ENCODE measurements at regions not wholly inside any gene's neighbourhood (a gene's known extent, or its start where the extent isn't known, plus 50 kb on each side); places are given as distances from the start of the nearest gene placed in this dataset.
"Not testable (repeated sequence)": the region's sequence is repeated elsewhere in the genome, so short reads cannot be mapped to it uniquely, and the experiment has no call there.

DNA sequence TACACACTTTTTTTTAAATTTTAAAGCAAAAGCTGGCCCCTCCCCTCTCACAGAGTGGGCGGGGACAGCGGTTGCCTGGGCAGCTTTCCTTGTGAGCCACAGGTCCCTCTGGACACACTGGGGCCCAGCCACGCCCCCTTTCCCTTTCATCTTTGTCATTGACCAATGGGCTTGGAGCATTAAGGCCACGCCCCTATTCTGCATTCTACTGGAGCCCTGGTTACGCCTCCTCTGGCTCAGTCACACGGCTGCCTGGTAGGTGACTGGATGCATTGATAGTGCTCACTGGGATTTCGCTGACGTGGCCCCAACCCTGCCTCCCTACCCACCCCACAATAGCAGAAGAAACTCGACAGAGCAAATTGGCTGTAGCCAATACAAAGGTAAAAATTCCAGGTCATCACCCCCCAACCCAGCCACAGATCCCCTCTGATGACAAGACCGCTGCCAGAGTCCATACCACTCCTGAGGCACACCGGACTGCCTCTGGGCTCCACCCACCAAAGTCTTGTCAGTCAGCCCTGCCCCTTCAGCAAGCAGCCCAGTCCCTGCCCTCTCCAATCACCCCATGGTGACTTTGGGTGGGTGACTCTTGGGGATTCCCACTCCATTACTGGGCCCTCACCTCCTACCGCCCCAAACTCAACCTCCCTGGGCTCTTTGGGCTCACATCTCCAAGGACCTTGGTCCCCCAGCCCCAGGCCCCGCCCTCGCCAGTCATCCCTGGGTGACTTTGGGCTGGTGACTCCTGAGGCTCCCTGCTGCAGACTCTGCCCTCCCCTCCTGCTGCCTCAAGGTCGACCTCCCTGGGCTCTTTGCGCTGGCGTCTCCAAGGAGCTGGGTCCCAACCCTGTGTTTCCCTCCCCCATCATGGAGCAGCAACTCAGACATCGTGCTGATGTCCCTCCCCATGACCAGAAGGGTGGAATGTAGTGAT, 112.2 kb upstream of the FAN1 start:
- Histone ChIP-seq H3K4ac (ENCODE audit: low read depth, low read length) (no peak overlapping the region), H2BK5ac (ENCODE audit: insufficient read length, low read length) (no peak overlapping the region), H3K79me1 (ENCODE audit: insufficient read depth, low read depth, low read length, poor library complexity, severe bottlenecking) (no peaks in the 10 kb centered on the region), H4K8ac (replicated peaks; ENCODE audit: insufficient read length, low read depth, low read length) (no peak overlapping the region), H3K9me3 (ENCODE audit: control insufficient read depth, low read depth, low read length) (no peaks in the 10 kb centered on the region), H2BK15ac (ENCODE audit: low read depth, low read length) (no peak overlapping the region), H3T11ph (ENCODE audit: low read length) (no peak overlapping the region), H2AK5ac (ENCODE audit: insufficient read length, low read length) (no peak overlapping the region), H4K91ac (ENCODE audit: insufficient read length, low read depth, low read length) (no peak overlapping the region), H3K9ac (ENCODE audit: extremely low read depth, insufficient read length, low read length) (no peak overlapping the region), H3K4me1 (ENCODE audit: insufficient read depth, low read length) (no peaks in the 10 kb centered on the region), H3K56ac (ENCODE audit: insufficient read length, low read depth, low read length) (no peak overlapping the region), H3K18ac (ENCODE audit: insufficient read length, low read depth, low read length) (no peak overlapping the region), H2AFZ (ENCODE audit: low read length) (no peak overlapping the region), H3K79me2 (ENCODE audit: insufficient read depth, low read length) (no peaks in the 10 kb centered on the region), H2BK12ac (ENCODE audit: insufficient read length, low read depth, low read length) (no peak overlapping the region), H2BK120ac (ENCODE audit: low read depth, low read length, poor library complexity, severe bottlenecking) (no peak overlapping the region), H4K5ac (ENCODE audit: insufficient read length, low read depth, low read length) (no peak overlapping the region), H3K4me2 (ENCODE audit: insufficient read depth, insufficient read length, low read length) (no peak overlapping the region), H3K23ac (ENCODE audit: insufficient read length, low read depth, low read length) (no peak overlapping the region), H3K27ac (ENCODE audit: insufficient read length, low read depth, low read length) (no peak overlapping the region), H2BK20ac (ENCODE audit: low read depth, low read length, poor library complexity, severe bottlenecking) (no peak overlapping the region), H3K23me2 (ENCODE audit: insufficient read length, low read depth, low read length, poor library complexity, severe bottlenecking) (no peaks in the 10 kb centered on the region), H4K20me1 (ENCODE audit: control insufficient read depth, insufficient read depth, insufficient read length) (no peaks in the 10 kb centered on the region), H3K27me3 (ENCODE audit: insufficient read depth, low read length) (no peaks in the 10 kb centered on the region), H3K14ac (ENCODE audit: insufficient read depth, low read length) (no peak overlapping the region)
- no peak for TF ChIP-seq CTCF (conservative IDR thresholded peaks at IDR 0.05)
- Mint-ChIP-seq H3K4me3 (no peak overlapping the region), H3K9me3 (no peaks in the 10 kb centered on the region), H3K27ac (no peak overlapping the region), H3K4me1 (peaks cover 13 to 19% of the 10 kb centered on the region in 2 experiments), H3K27me3 (ENCODE audit: low read depth) (no peaks in the 10 kb centered on the region; the same call in none of the 2 replicates), H3K36me3 (ENCODE audit: insufficient read depth in 1 of 3, low read depth in 3 of 3) (no peaks in the 10 kb centered on the region; a peak in 1 of 7 replicates)
- WGBS (ENCODE audit: extremely low coverage, insufficient read length, low lambda C conversion rate): no CpG with 5 or more reads among the region's 18 CpGs
- peak; percentile 68 for DNase-seq

GRCh38 chr15:30792843-30793242, 110.9 kb upstream of the FAN1 start:
- not testable (repeated sequence) for H3K56ac ChIP-seq (ENCODE audit: insufficient read length, low read depth, low read length); H3K79me2 ChIP-seq (ENCODE audit: insufficient read depth, low read length); H3K27ac ChIP-seq (ENCODE audit: insufficient read length, low read depth, low read length); H3K27ac Mint-ChIP-seq; H4K5ac ChIP-seq (ENCODE audit: insufficient read length, low read depth, low read length); H3K14ac ChIP-seq (ENCODE audit: insufficient read depth, low read length); DNase-seq; H3K23ac ChIP-seq (ENCODE audit: insufficient read length, low read depth, low read length); H3K36me3 Mint-ChIP-seq (ENCODE audit: insufficient read depth in 1 of 3, low read depth in 3 of 3); H3K9ac ChIP-seq (ENCODE audit: extremely low read depth, insufficient read length, low read length); H2BK5ac ChIP-seq (ENCODE audit: insufficient read length, low read length); H2BK20ac ChIP-seq (ENCODE audit: low read depth, low read length, poor library complexity, severe bottlenecking); H2BK12ac ChIP-seq (ENCODE audit: insufficient read length, low read depth, low read length); H2BK120ac ChIP-seq (ENCODE audit: low read depth, low read length, poor library complexity, severe bottlenecking); H2AFZ ChIP-seq (ENCODE audit: low read length); H2AK5ac ChIP-seq (ENCODE audit: insufficient read length, low read length); H4K20me1 ChIP-seq (ENCODE audit: control insufficient read depth, insufficient read depth, insufficient read length); H3K27me3 ChIP-seq (ENCODE audit: insufficient read depth, low read length); H3K18ac ChIP-seq (ENCODE audit: insufficient read length, low read depth, low read length); H4K8ac ChIP-seq (replicated peaks; ENCODE audit: insufficient read length, low read depth, low read length); H3K4me3 Mint-ChIP-seq; H3T11ph ChIP-seq (ENCODE audit: low read length); H3K4ac ChIP-seq (ENCODE audit: low read depth, low read length); H3K79me1 ChIP-seq (ENCODE audit: insufficient read depth, low read depth, low read length, poor library complexity, severe bottlenecking); H3K27me3 Mint-ChIP-seq (ENCODE audit: low read depth); H3K4me2 ChIP-seq (ENCODE audit: insufficient read depth, insufficient read length, low read length); H2BK15ac ChIP-seq (ENCODE audit: low read depth, low read length); H4K91ac ChIP-seq (ENCODE audit: insufficient read length, low read depth, low read length); H3K9me3 Mint-ChIP-seq; H3K4me1 ChIP-seq (ENCODE audit: insufficient read depth, low read length); H3K23me2 ChIP-seq (ENCODE audit: insufficient read length, low read depth, low read length, poor library complexity, severe bottlenecking); H3K9me3 ChIP-seq (ENCODE audit: control insufficient read depth, low read depth, low read length)
- no CpG with 5 or more reads among the region's 3 CpGs for WGBS (ENCODE audit: extremely low coverage, insufficient read length, low lambda C conversion rate)
- peaks cover 13 to 19% of the 10 kb centered on the region in 2 experiments for H3K4me1 Mint-ChIP-seq
